Esophagus muscularis mucosa (tissue), 4 donors: ENCODE measurements at regions not wholly inside any gene's neighbourhood (a gene's known extent, or its start where the extent isn't known, plus 50 kb on each side); places are given as distances from the start of the nearest gene placed in this dataset.

ENCODE experiments used
- DNase-seq: peaks from one replicate; pipeline ENCODE4 v3.0.0-alpha.2; 2017; ENCODE audit errors: extremely low spot score
- H3K27ac ChIP-seq, 4 donors: fragments of 200-600 bp; sonication (generic); replicated peaks in 1 of 4; 1 replicate in 3 of 4; 2 replicates in 1 of 4; pipeline ENCODE4 v1.5.1; 2016 to 2019; ENCODE audit warnings: mild to moderate bottlenecking in 1 of 4
- H3K27me3 ChIP-seq, 4 donors: fragments of 200-600 bp; sonication (generic); one replicate each; pipeline versions ENCODE4 v1.5.1 to v1.6.0; 2016 to 2019
- H3K36me3 ChIP-seq, 4 donors: fragments of 200-600 bp; sonication (generic); one replicate each; pipeline ENCODE4 v1.5.1; 2016 to 2019
- H3K4me1 ChIP-seq, 4 donors: fragments of 200-600 bp; sonication (generic); one replicate each; pipeline ENCODE4 v1.5.1; 2016 to 2019
- H3K4me3 ChIP-seq, 4 donors: fragments of 200-600 bp; sonication (generic); 1 replicate in 2 of 4; 2 replicates in 2 of 4; pipeline ENCODE4 v1.5.1; 2016 to 2019; ENCODE audit warnings: mild to moderate bottlenecking in 4 of 4, moderate library complexity in 1 of 4
- H3K9me3 ChIP-seq, 4 donors: fragments of 200-600 bp; sonication (generic); 1 replicate in 3 of 4; 2 replicates in 1 of 4; pipeline ENCODE4 v1.5.1; 2016 to 2019
- CTCF ChIP-seq, 3 experiments: fragments of 200-600 bp in 2 of 3; fragments of 450-650 bp in 1 of 3; sonication (generic) in 2 of 3; IDR thresholded peaks; one replicate each; pipeline ENCODE4 v1.5.1; 2017 to 2019; ENCODE audit warnings: antibody characterized with exemption in 3 of 3, mild to moderate bottlenecking in 2 of 3, moderate library complexity in 1 of 3
- EP300 ChIP-seq: sonication (generic); formaldehyde crosslinking; IDR thresholded peaks from one replicate; pipeline ENCODE4 v1.6.1; 2017; ENCODE audit warnings: antibody characterized with exemption
- POLR2A ChIP-seq: fragments of 450-650 bp; IDR thresholded peaks from one replicate; pipeline ENCODE4 v1.6.1; 2017; ENCODE audit warnings: antibody characterized with exemption, moderate library complexity, mild to moderate bottlenecking, low read depth
- POLR2AphosphoS5 ChIP-seq, 2 donors: sonication (generic); formaldehyde crosslinking; IDR thresholded peaks; one replicate each; pipeline ENCODE4 v1.6.1; 2017; ENCODE audit warnings: antibody characterized with exemption in 2 of 2
- WGBS: methylation state at CpG from one replicate; pipeline ENCODE4 v1.1.5; 2018; 5-methylcytosine and 5-hydroxymethylcytosine counted together
- intact Hi-C: fragments of 100-400 bp; cut with DNase I; formaldehyde crosslinking; loops from one replicate; pipeline ENCODE4 v1.15.1; 2023

DNA sequence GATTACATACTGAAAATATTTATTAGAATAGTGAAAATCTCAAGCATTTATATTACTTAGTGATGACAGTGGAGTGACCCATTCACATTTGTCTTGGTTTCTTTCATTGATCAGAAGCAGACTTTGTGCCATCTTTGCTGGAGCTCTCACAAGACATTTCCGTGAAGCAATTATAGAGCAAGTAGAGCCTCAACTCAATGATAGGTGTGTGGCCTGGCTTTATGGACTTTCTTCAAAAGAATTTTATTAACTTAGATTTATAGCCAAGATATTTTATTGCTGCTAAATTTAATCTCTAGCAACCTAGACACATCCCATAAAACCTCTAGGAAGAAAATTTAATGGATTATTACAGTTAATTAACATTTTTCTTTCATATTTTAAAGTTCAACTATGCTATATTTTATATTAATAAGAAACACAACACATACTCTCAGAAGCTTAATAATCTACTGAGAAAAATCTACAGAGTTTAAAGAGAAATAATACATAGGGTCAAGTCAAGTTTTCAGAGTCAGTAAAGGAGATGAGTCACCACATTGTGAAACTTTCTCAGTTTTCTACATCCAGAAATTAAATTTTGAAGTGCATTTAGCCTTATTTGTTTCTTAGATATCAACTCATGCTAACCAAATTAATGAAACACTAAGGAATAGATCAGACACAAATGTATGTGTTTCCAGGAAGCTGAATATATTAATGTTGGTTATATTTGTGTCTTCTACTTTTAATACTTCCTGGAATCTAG is 160.5 kb downstream of the LACC1 start:
- no peak for DNase-seq
- H3K9me3 ChIP-seq, result no peaks in the 10 kb centered on the region
- intact Hi-C loops, result no loop called here
- WGBS, result 83% methylated on average over 1 of the region's 1 CpG
- no peak overlapping the region for H3K27ac ChIP-seq
- H3K4me1 ChIP-seq, result no peaks in the 10 kb centered on the region
- TF ChIP-seq POLR2A (no peak), POLR2AphosphoS5 (IDR thresholded peaks at IDR 0.05) (no peak), CTCF (IDR thresholded peaks at IDR 0.05) (no peak), EP300 (no peak)
- H3K27me3 ChIP-seq, result no peaks in the 10 kb centered on the region
- H3K4me3 ChIP-seq, result no peak overlapping the region
- H3K36me3 ChIP-seq, result no peaks in the 10 kb centered on the region

- Histone ChIP-seq H3K36me3 (no peaks in the 10 kb centered on the region), H3K27ac (no peak overlapping the region), H3K4me3 (no peak overlapping the region), H3K9me3 (no peaks in the 10 kb centered on the region), H3K4me1 (no peaks in the 10 kb centered on the region), H3K27me3 (no peaks in the 10 kb centered on the region)
- no peak for TF ChIP-seq POLR2A
- no peak for TF ChIP-seq POLR2AphosphoS5 (IDR thresholded peaks at IDR 0.05)
- TF ChIP-seq EP300, result no peak
- no peak for TF ChIP-seq CTCF (IDR thresholded peaks at IDR 0.05)
- no peak for DNase-seq
- intact Hi-C loops, result no loop called here
These were observed 161.1 kb downstream of the LACC1 start for GRCh38 chr13:44040818-44041100.

- no peak for TF ChIP-seq POLR2AphosphoS5 (IDR thresholded peaks at IDR 0.05)
- TF ChIP-seq POLR2A, result no peak
- no peak for TF ChIP-seq EP300
- no peak for TF ChIP-seq CTCF (IDR thresholded peaks at IDR 0.05)
- Histone ChIP-seq H3K36me3 (no peaks in the 10 kb centered on the region), H3K4me3 (no peak overlapping the region), H3K27ac (no peak overlapping the region), H3K27me3 (no peaks in the 10 kb centered on the region), H3K4me1 (no peaks in the 10 kb centered on the region), H3K9me3 (no peaks in the 10 kb centered on the region)
- intact Hi-C loops, result loop anchor here (5.0 kb wide), 1 partner anchor 137 kb away; no protein-coding TSS in a partner anchor
- DNase-seq, result no peak
- WGBS, result 94% methylated on average over 6 of the region's 6 CpGs
These were observed 165.0 kb downstream of the LACC1 start for GRCh38 chr13:44044547-44045179.

- Histone ChIP-seq H3K36me3 (no peaks in the 10 kb centered on the region), H3K9me3 (no peaks in the 10 kb centered on the region), H3K4me1 (no peaks in the 10 kb centered on the region), H3K4me3 (no peak overlapping the region), H3K27me3 (no peaks in the 10 kb centered on the region), H3K27ac (no peak overlapping the region)
- intact Hi-C loops, result loop anchor here (5.0 kb wide), 1 partner anchor 138 kb away; no protein-coding TSS in a partner anchor
- TF ChIP-seq EP300 (no peak), POLR2A (no peak), POLR2AphosphoS5 (IDR thresholded peaks at IDR 0.05) (no peak), CTCF (IDR thresholded peaks at IDR 0.05) (no peak)
- DNase-seq, result no peak
- WGBS, result 89% methylated on average over 3 of the region's 3 CpGs
These were observed 165.5 kb downstream of the LACC1 start for GRCh38 chr13:44045180-44045562.
